SK-N-SH treated with all-trans-retinoic acid at 6 μM for 48 hours (cell line): ENCODE measurements at regions not wholly inside any gene's neighbourhood (a gene's known extent, or its start where the extent isn't known, plus 50 kb on each side); places are given as distances from the start of the nearest gene placed in this dataset.

Experiments used
- ESRRG ChIP-seq: fragments of 250-450 bp; sonication (Bioruptor Pico); IDR thresholded peaks from 2 replicates; pipeline ENCODE4 v1.6.1; 2021; ENCODE audit warnings: mild to moderate bottlenecking
- ISL1 ChIP-seq: fragments of 250-450 bp; sonication (Bioruptor Pico); IDR thresholded peaks from 2 replicates; pipeline ENCODE4 v2.1.2; 2022; ENCODE audit warnings: mild to moderate bottlenecking, moderate library complexity
- OSR1 ChIP-seq: fragments of 250-450 bp; sonication (Bioruptor Pico); IDR thresholded peaks from 2 replicates; pipeline ENCODE4 v1.8.0; 2022; ENCODE audit warnings: moderate library complexity, mild to moderate bottlenecking, inconsistent platforms

DNA sequence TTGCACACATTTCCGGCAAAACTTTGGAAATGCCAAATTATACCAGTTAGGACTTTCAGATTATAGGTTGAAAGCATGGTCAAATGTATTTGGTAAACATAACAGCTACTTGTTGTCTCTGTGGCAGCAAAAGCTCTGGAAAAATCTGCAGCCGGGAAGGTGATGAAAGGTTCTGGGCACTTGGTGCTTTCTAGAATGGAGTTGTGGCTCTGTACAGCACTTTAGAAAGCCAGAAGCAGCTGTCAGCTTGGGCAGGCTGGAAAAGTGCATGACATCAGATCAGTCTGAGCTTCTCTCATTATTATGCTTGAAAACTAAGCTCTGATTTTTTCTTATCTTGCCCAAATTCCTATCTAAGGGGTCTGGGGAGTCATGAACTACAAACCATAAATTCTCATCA is 118.6 kb upstream of the MAST4 start:
- TF ChIP-seq ISL1 (CRISPR knock-in tag) (no peak), OSR1 (CRISPR knock-in tag) (no peak), ESRRG (no peak)
